ENCODE measurements at regions not wholly inside any gene's neighbourhood (a gene's known extent, or its start where the extent isn't known, plus 50 kb on each side); places are given as distances from the start of the nearest gene placed in this dataset.

GRCh38 chr6:24026050-24026449 is 100.0 kb upstream of the NRSN1 start:
- no peak for TF ChIP-seq CTCF (conservative IDR thresholded peaks at IDR 0.05)
- no peak for TF ChIP-seq ZFX (IDR thresholded peaks at IDR 0.05)
